ENCODE measurements at regions not wholly inside any gene's neighbourhood (a gene's known extent, or its start where the extent isn't known, plus 50 kb on each side); places are given as distances from the start of the nearest gene placed in this dataset.
"Not testable (repeated sequence)": the region's sequence is repeated elsewhere in the genome, so short reads cannot be mapped to it uniquely, and the experiment has no call there.

GRCh38 chr13:42373048-42373812 lies 101.3 kb downstream of the AKAP11 start:
- DNase-seq (ENCODE audit: low spot score) = no peak

GRCh38 chr13:42375663-42376062 lies 103.7 kb downstream of the AKAP11 start:
- no peak for DNase-seq (ENCODE audit: low spot score)

- DNase-seq (ENCODE audit: low spot score) = no peak
These were observed 105.9 kb downstream of the AKAP11 start for GRCh38 chr13:42377640-42378382.

GRCh38 chr13:42378383-42378780 lies 106.4 kb downstream of the AKAP11 start:
- DNase-seq (ENCODE audit: low spot score) = no peak

GRCh38 chr13:42379241-42379640 lies 107.3 kb downstream of the AKAP11 start:
- DNase-seq (ENCODE audit: low spot score) = no peak

GRCh38 chr13:42380420-42381164 lies 108.6 kb downstream of the AKAP11 start:
- DNase-seq (ENCODE audit: low spot score) = no peak

- no peak for DNase-seq (ENCODE audit: low spot score)
These were observed 109.1 kb downstream of the AKAP11 start for GRCh38 chr13:42381165-42381425.

- not testable (repeated sequence) for DNase-seq (ENCODE audit: low spot score)
These were observed 109.5 kb downstream of the AKAP11 start for GRCh38 chr13:42381426-42381825.

- DNase-seq (ENCODE audit: low spot score) = no peak
These were observed 111.1 kb downstream of the AKAP11 start for GRCh38 chr13:42383025-42383424.

GRCh38 chr13:42384265-42384664 lies 112.3 kb downstream of the AKAP11 start:
- DNase-seq (ENCODE audit: low spot score) = no peak

GRCh38 chr13:42388326-42388725 lies 116.4 kb downstream of the AKAP11 start:
- DNase-seq (ENCODE audit: low spot score) = no peak

- DNase-seq (ENCODE audit: low spot score) = no peak
These were observed 117.1 kb downstream of the AKAP11 start for GRCh38 chr13:42389041-42389440.

- no peak for DNase-seq (ENCODE audit: low spot score)
These were observed 120.2 kb downstream of the AKAP11 start for GRCh38 chr13:42392180-42392579.

- no peak for DNase-seq (ENCODE audit: low spot score)
These were observed 121.0 kb downstream of the AKAP11 start for GRCh38 chr13:42392716-42393572.

- DNase-seq (ENCODE audit: low spot score) = no peak
These were observed 121.8 kb downstream of the AKAP11 start for GRCh38 chr13:42393573-42394360.

- no peak for DNase-seq (ENCODE audit: low spot score)
These were observed 122.4 kb downstream of the AKAP11 start for GRCh38 chr13:42394361-42394708.

- no peak for DNase-seq (ENCODE audit: low spot score)
These were observed 122.7 kb downstream of the AKAP11 start for GRCh38 chr13:42394711-42395085.

- DNase-seq (ENCODE audit: low spot score) = no peak
These were observed 123.3 kb downstream of the AKAP11 start for GRCh38 chr13:42395086-42395821.

GRCh38 chr13:42396501-42396900 lies 124.5 kb downstream of the AKAP11 start:
- DNase-seq (ENCODE audit: low spot score) = no peak

GRCh38 chr13:42396901-42397655 lies 125.1 kb downstream of the AKAP11 start:
- DNase-seq (ENCODE audit: low spot score) = no peak

All from AG20443 (cell line).